GM23248 (cell line): ENCODE measurements at regions not wholly inside any gene's neighbourhood (a gene's known extent, or its start where the extent isn't known, plus 50 kb on each side); places are given as distances from the start of the nearest gene placed in this dataset.

Experiments
- EZH2 ChIP-seq: fragments of 200-600 bp; sonication (generic); IDR thresholded peaks from 2 replicates; pipeline ENCODE4 v1.6.1; 2018; ENCODE audit warnings: antibody characterized with exemption, mild to moderate bottlenecking; ENCODE audit not compliant: insufficient read depth, poor library complexity, severe bottlenecking
- EZH2phosphoT487 ChIP-seq: fragments of 200-600 bp; sonication (generic); IDR thresholded peaks from 2 replicates; pipeline ENCODE4 v1.6.1; 2018; ENCODE audit warnings: antibody characterized with exemption, moderate library complexity, mild to moderate bottlenecking, low read depth; ENCODE audit not compliant: insufficient read depth

DNA sequence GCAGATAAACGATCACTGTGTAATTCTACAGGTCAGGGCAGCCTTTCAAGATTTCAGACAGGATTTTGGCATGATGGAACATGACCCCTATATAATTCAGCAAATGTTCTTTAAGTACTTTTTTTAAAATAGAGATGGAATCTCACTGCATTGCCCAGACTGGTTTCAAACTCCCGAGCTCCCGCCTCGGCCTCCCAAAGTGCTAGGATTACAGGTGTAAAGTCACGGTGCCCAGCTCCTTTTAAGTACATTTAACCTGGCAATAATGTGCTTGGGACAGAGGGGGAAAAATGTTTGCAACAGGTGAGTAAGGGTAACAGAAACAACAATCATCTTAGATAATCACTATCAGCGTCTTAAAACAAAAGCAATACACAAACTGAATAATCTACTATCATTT is 66.5 kb upstream of the PSMD7 start:
- no peak for TF ChIP-seq EZH2phosphoT487
- no peak for TF ChIP-seq EZH2
